HG03045 (cell line): ENCODE measurements at regions not wholly inside any gene's neighbourhood (a gene's known extent, or its start where the extent isn't known, plus 50 kb on each side); places are given as distances from the start of the nearest gene placed in this dataset.

Experiments
- ATAC-seq: cut with Tn5 transposase; IDR thresholded peaks from one replicate; pipeline ENCODE4 v1.9.1; 2021; ENCODE audit warnings: mild to moderate bottlenecking, moderate library complexity; ENCODE audit not compliant: unreplicated experiment

DNA sequence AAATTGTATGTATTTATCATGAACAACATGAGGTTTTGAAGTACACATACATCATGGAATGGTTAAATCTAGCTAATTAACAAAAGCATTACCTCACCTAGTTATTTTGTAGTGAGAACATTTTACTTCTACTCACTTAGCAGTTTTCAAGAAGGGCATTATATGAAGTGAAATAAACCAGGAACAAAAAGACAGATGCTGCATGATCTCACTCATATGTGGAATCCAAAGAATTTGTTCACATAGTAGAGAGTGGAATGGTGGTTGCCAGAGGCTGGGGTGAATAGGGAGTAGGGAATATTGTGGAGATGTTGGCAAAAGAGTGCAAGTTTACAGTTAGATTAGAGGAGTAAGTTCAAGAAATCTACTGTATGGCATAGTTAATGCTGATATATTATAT lies 292.0 kb downstream of the ASXL3 start:
- ATAC-seq: no peak

DNA sequence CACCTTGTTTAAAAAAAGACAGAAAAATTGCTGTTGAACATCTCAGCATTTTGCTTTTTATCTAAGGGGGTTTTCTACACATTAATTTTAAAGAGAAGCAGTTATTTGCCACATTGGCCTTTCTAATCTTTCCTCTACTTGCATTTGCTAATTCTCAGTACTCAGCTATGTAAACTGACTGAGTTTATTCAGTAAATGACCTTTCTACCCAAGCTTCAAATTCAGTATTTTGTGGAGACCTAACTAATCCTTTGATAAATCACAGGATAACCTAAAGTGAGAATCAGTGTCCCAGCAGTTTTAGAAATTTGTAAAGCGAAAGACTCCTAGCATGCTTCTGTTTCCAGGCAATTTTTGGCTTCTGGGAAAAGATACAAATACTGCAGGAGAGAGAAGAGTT lies 288.4 kb downstream of the ASXL3 start:
- ATAC-seq: no peak

DNA sequence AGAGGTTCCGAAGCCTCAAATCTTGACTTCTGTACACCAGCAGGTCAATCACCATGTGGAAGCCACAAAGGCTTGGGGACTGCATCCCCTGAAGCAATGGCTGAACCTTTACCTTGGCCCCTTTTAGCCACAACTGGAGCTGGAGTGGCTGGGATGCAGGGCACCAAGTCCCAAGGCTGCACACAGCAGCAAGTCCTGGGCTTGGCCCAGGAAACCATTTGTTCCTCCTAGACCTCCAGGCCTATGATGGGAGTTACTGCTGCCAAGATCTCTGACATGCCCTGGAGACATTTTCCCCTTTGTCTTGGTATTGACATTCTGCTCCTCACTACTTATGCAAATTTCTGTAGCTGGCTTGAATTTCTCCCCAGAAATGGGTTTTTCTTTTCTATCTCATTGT lies 285.9 kb downstream of the ASXL3 start:
- ATAC-seq: no peak

DNA sequence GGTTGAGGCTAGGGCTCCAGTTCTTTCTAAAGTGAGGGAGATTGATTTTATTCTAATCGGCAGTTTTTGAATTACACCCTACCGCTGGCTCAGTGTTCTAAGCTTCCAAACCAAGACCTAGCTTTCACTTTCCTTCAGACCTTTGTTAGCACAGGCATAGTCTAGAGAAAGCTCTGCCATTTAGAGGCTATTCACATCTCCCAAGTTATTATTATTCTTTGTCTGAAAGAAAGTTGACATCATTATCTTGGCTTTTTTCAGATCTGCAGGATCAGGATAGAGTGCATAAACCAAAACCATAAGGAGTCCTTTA lies 276.8 kb downstream of the ASXL3 start:
- ATAC-seq: no peak

DNA sequence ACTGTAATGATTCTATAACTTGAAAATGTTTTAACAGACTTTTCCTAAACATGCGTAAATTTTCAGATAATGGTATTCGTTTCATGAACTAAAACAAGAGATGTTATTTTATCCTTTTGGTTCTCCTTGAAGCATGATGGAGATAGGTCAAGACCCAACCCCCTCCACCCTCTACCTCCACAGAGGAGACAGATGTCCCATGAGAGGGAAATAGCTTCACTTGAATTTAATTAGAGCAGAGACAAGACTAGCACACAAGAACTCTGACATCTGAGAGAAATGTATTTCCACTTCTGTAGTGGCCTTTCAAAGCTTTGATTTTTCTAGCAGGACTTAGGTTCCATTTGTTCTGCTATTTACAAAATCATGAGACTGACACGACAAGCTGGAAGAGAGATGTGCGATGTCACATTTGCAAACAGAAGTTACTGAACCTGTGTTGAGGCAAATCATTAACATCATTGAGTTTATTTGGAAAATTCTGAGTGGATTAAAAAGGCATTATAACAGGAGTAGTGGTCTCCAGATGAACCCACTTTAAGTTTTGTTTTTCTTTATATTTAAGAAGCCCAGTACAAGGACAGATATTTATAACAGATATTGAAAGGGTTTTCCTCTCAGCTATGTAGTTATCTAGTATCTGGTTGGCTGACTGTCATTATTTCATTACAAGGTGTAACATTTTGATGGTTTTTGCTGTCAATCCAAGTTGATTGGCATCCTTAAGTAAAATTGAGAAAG lies 276.2 kb downstream of the ASXL3 start:
- ATAC-seq: no peak

DNA sequence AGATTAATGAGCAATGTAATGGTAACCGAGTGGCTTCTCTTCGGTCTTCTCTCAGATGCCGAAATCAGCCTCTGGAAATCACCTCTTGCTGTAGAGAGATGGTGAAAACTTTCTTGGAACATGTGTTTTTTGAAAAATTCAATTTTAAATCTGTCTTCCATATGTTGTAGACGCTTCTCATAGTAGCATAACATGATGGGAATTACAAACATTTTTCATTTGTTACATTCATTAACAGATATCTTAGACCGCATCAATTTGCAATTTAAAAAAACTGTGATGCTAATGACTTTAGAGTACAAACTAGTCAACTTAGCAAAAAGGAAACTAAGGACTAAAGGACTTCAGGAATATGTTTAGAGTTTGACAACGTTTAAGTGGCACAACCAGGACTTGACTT lies 275.2 kb downstream of the ASXL3 start:
- no peak for ATAC-seq

DNA sequence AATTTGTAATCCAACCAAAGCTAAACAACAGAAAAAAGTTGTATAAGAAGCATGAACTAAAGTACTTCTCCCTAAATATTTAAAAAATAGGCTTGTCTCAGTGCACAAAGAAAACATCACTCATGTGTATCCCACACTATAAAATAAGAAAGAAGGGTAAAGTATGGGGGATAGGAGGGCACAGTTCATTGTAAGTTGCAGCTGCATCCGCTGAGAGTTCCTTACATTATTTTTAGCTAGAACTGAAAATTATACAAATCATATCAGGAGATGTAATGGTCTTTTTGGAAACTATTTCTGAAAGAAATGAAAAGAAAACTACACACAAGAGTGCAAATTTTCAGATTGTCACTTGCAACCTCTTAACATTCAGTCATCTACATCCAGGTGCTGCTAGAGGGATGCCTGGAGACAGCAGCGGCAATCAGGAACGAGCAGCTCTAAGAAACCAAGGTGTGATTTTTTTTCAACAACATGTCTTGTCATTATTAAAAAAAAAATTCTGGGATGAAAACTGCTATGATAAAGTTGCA lies 273.6 kb downstream of the ASXL3 start:
- ATAC-seq: no peak

DNA sequence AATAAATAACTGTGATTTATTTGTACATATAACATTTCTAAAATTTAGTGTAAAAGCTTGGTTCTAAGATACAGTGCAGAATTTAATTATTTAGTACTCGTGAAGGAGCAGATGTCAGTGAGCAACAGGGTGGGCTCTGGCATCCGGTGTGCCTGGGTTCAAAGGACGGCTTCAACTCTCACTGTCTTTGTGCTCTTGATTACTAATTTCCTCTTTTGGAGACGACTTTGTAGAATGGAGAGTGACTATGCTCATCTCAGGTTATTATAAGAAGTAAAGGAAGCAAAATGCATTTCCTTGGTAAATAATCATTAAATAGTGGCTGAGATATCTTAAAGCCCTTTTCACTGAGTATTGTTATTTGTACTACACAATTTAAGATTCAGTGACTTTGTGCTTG lies 271.7 kb downstream of the ASXL3 start:
- no peak for ATAC-seq

DNA sequence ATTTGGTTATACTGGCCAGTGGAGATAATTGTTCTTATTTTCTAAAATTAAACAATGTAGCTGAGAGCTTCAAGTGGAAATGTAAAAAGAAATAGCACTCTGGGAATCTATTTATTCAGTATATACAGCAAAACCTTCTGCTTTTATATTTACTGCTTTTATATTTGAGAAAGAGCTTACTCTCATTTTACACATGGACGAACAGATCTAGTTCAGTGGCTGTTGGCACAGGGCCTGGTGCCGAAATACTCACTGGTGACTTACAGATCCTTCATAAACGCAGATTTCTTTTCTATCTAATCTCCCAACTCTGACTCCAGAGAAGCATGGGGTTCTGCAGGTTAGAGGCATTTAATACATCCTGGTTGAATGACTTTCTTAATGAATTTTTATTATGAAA lies 266.2 kb downstream of the ASXL3 start:
- ATAC-seq: no peak

DNA sequence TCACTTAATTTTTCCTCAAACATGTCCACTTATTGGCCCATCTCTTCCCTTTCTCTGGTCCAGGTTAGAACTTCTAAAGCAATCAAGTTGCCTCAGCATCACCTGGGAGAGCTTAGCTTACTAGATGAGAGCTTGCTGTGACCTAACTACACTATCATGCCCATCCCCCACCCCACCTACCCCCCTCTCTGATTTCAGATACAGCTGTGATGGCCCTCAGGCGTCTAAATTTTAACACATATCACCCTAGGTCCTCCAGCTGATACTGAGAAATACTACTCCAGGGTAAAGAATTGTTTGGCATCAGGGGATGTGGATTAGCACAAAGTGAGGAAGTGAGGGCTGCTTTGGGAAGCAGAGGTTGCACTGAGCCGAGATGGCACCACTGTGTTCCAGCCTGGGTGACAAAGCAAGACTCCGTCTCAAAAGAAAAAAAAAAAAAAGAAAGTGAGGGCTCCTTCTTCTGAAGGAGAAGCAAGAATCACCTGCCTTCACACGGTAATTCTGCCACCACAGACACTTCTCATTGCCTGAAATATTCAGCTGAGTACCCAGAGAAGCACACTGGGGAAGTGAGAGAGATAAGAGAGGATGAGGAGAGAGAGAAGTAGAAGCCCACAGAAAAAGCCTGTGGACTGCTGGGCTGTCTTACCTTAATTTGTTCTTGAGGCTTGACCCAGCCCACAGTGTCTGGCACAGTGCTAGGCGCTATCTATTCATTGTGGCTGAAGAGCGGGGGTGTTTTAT lies 263.4 kb downstream of the ASXL3 start:
- ATAC-seq: no peak

DNA sequence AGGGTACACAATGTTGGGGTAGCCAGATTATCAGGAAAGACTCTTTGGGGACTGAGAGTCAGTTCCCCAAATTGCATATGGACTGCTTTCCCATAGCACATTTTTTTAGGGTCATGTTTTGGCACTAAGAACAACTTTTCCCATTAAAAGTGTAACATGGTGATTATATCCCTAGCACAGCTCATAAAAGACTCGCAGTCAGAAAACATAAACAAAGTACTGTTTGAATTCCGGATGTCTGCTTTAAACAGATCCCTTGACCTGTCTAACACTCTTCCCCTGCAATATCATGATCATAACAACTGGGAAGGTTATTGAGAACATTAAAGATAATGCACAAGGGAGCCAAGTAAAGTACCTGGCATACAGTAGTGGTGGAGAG lies 262.2 kb downstream of the ASXL3 start:
- ATAC-seq: no peak

DNA sequence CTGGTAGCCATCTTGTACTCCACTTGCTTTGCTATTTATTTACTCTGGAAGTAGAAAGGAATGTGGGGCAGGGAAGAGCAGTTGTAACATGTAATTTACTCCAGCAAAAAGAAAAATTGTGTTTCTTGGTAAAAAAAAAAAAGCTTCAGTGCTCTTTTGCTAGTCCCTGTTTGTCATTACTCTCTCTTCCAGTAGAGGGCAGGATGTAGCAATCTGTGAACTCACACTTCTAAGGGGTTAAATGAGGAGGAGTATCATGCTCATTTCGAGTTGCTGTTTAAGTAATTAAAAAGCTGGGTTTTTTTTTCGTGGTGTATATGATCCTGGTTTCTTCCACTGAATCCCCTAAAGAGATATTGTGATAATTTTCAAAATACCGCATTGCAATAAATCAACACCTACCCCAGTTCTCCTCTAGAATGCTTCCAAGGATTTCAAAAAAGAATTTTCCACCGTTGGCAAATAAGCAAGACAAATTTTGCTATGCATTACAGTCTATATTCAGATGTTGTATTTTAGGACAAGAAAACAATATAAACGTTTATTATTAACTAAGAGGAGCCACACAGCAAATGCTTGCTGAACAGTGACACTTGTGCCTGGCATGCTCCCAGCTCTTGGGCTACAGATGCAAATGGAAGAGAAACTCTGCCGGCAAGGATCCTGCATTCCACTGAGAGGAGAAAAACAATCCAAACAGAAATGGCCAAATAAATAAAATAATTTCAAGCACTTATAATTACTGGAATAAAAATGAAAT lies 261.6 kb downstream of the ASXL3 start:
- ATAC-seq: peak; percentile 62

DNA sequence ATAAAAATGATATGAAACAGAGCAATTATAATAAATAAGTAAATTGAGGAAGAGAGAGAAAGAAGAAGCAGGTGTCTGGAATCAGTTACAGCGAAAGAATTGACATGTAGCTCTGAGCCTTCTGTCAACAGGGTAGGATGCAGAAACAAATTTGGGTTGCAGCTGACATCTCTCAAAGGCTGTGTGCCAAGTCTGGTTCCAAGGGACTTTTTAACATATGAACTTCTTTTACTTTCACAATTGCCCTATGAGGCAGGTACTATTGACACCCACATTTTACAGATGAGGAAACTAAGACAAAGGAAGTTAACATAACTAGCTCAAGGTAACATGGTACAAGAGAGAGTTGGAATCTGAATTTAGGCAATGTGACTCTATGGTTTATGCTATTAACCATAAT lies 260.0 kb downstream of the ASXL3 start:
- ATAC-seq: no peak

DNA sequence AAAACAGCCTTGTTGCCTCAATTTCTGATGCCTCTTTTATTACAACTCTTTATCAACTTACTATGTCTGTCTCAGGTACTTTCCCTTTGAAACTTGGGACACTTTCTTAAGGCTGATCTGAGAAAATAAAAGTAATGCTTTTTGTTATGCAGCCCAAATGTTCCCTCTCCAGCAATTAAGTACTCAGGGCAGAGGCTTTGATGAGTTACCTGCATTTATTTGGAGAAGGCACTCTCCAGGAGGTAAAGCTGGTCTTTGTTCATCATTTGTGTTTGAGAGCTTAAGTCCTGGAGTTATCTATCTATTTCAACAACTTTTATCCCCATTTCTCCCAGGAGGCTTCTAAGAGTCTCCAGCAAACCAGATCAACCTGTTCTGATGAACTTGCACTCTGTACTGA lies 259.2 kb downstream of the ASXL3 start:
- ATAC-seq: no peak

DNA sequence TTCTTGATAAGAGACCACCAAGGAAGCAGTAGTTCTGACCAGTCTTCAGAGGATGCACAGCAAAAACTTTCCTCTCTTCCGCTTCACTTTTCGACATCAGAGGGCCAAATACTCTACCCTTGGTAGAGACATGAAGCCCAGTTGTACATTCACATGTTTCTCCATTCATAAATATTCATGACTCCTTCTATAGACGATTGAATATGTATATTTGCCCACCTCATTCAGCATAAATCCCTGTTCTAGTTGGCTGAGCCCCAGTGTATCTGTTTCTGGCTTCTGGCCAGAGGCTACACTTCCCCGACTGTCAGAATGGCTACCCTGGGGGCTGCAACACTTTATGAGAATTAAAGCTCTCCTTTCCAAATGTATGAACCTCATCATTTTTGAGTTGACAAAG lies 258.5 kb downstream of the ASXL3 start:
- no peak for ATAC-seq

DNA sequence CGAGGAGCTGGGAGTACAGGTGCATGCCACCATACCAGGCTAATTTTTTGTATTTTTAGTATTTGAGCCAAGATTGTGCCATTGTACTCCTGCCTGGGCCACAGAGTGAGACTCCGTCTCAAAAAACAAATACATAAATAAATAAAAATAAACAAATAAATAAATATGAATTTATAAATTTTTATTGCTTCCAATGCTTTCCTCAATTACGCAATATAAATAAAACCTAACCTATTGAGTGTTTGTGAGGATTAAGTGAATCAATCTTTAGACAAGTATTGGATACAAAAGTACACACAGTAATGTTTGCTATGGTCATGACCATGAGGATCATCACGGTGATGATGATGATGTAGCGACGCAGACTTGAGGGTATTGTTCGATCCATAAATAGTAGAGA lies 257.4 kb downstream of the ASXL3 start:
- no peak for ATAC-seq

DNA sequence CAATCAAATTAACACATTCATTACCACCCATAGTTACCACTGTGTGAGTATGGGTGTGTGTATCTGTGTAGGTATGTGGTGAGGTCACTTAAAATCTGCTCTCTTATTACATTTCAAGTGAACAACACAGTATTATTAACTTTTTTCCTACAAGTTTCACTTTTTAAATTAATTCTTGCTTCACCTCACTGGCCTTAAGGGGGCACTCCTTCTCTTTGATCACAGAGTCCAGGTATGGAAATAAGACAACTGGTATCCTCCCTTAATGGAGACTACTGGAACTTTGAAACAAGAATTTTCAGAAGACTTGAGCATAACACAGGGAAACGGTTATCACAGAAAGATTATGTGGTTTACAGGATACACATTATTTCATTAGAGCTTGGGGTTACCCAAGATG lies 255.8 kb downstream of the ASXL3 start:
- ATAC-seq: no peak

DNA sequence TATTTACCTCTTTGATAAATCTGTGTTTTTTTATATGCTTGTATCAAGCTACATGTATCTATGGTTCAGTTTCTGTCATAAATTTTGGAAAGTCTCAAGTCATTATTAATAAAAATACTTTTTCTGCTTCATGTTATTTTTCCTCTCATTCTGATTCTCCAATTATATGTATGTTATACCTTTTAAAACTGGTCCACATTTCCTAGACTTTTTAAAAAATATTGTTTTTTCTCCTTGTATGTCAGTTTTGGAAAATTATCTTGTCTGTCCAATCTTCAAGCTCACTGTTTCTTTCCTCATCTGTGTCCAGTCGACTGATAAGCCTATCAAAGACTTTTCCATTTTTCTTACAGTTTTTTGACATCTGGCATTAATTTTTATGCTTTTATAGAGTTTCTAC lies 253.4 kb downstream of the ASXL3 start:
- no peak for ATAC-seq

DNA sequence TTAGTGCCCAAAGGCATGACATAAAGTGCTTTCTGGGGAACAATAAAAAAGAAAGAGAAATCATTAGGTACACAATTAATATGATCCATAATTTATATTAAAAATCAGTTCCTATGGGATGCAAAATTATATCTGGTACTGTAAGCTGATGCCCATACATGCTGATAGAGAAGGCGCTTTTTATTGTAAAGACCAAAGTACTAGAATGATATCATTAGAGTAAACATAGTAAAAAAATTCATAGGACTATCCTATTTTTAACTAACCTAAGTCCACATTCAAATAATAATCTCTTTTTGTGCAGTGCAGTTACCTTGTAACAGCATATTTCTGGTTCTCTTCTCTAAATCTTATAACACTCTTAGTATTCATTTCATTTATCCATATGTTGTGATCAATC lies 252.2 kb downstream of the ASXL3 start:
- ATAC-seq: no peak

DNA sequence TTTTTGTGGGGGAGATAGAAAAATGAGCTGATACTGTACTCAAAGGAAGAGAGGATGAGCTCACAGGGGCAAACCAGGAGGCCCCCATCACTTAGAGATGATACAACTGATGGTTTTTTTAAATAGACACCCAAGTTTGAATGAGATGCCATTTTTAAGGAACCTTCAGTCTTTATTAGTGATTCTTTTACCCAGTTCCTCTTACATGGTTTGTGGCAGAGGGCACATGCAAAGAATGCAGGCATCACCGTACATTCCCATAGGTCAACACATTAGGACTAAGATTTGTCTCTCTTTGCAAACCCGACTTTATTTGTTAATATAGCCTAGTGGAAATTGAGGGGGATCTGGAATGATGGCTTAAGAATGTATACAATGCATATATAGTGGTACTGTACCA lies 250.9 kb downstream of the ASXL3 start:
- no peak for ATAC-seq

DNA sequence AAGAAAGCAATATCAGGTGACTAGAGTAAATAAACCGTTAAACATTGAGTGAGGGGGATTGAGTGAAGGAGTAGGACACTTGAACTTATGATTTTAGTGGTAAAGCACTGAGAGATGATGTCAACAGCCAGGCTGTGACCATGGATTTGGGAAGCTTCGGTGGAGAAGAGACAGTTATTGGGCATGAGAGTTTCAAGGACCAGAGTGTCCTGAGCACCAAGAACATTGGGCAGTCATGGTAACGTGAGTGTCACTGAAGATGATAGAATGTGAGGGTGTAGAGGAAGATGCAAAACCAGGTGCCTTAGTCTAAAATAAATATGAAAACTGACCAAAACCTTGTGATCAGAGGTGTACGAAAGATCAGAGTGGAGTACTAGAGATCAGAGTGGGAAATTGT lies 248.1 kb downstream of the ASXL3 start:
- ATAC-seq: no peak

DNA sequence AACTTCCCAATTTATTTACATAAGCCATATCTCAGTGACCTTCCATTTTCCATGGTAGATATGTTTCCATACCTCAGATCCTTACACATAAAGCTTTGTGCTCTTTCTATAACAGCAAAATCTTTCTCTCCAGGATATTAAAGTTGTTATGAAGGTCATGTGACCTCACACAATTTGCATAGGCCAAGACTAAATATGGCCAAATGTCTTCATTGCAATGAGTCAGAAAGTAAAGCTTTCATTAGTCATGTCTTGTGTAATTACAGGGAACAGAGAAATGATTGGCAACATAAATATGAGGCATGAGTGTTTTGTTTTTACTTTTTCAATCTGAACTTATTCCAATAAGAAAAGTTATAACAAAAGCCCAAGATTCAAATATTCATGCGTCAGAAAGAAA lies 243.5 kb downstream of the ASXL3 start:
- no peak for ATAC-seq
